ENCODE measurements at regions not wholly inside any gene's neighbourhood (a gene's known extent, or its start where the extent isn't known, plus 50 kb on each side); places are given as distances from the start of the nearest gene placed in this dataset.

DNA sequence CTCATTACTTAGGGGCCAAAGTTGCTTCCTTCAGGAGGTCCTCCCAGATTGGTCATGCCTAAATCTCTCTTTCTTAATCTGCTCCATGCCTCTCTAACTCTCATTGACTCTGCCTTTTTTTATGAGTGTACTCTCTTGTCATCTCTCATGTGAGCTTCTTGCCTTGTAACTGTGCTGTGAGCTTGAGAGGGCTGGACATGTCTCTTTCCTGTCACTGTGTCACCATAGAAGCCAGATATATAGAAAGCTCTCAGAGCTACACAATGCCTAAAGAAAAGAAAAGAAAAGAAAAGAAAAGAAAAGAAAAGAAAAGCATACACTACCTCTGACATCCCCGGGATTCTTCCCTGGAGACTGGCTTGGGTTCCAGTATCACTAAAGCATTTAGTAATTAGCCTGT, 161.5 kb upstream of the SKOR2 start:
- no peak overlapping the region for H2AK9ac ChIP-seq (replicated peaks; ENCODE audit: low read depth, low read length, poor library complexity)
- no peak overlapping the region for H3K4ac ChIP-seq (ENCODE audit: low read depth, low read length)
- no peak overlapping the region for H4K8ac ChIP-seq (ENCODE audit: low read depth in 2 of 2, low read length in 2 of 2)
- H4K91ac ChIP-seq (ENCODE audit: insufficient read depth, low read depth, low read length) = no peak overlapping the region
- ChIA-PET CTCF (no interaction called here), POLR2A (ENCODE audit: unreplicated experiment) (interaction anchor here (0.6 kb wide), 1 partner anchor 328 kb away, joined by 3 read pairs; no protein-coding TSS in a partner anchor)
- H3K18ac ChIP-seq (ENCODE audit: low read depth, low read length) = no peak overlapping the region
- ATAC-seq (ENCODE audit: low read depth) (no peak), DNase-seq (no peak)
- H2AFZ ChIP-seq (replicated peaks; ENCODE audit: low read length, poor library complexity) = no peak overlapping the region
- no peak overlapping the region for H3K4me2 ChIP-seq (ENCODE audit: low read depth, low read length)
- H3K4me1 ChIP-seq (ENCODE audit: control insufficient read depth, insufficient read depth, low read length) = no peaks in the 10 kb centered on the region
- no peak overlapping the region for H2BK120ac ChIP-seq (ENCODE audit: low read depth, low read length)
- H2BK20ac ChIP-seq (ENCODE audit: low read depth, low read length) = no peak overlapping the region
- no peaks in the 10 kb centered on the region for H4K20me1 ChIP-seq (ENCODE audit: insufficient read depth, low read length)
- H3K27ac ChIP-seq (ENCODE audit: insufficient read depth, low read length) = no peak overlapping the region
- dilution Hi-C loops (cut with HindIII; ENCODE audit: low sequenced_read_pairs, unreplicated experiment) (no loop called here), in situ Hi-C loops (cut with MboI; ENCODE audit: low sequenced_read_pairs) (no loop called here), intact Hi-C loops (cut with micrococcal nuclease) (no loop called here)
- H3K4me3 ChIP-seq (ENCODE audit: insufficient read depth, low read depth, low read length) = no peak overlapping the region
- no peak overlapping the region for H3K23ac ChIP-seq (ENCODE audit: low read depth, low read length)
- no peaks in the 10 kb centered on the region for H3K36me3 ChIP-seq (ENCODE audit: control insufficient read depth, insufficient read depth, low read length)
- H3K9ac ChIP-seq (ENCODE audit: low read depth, low read length) = no peak overlapping the region
- no peak overlapping the region for H2BK5ac ChIP-seq (ENCODE audit: low read depth, low read length, poor library complexity, severe bottlenecking)
- H3K79me1 ChIP-seq (ENCODE audit: low read depth in 1 of 2, low read length in 2 of 2) = no peaks in the 10 kb centered on the region
- BruUV-seq (replicated peaks) = no TSS peak
- H3K14ac ChIP-seq (replicated peaks; ENCODE audit: low read depth, low read length) = no peak overlapping the region
- no peaks in the 10 kb centered on the region; the same call in none of the 2 replicates for H3K9me3 ChIP-seq (ENCODE audit: control insufficient read depth, insufficient read depth, low read length)
- no peak overlapping the region for H4K5ac ChIP-seq (ENCODE audit: low read depth, low read length)
- no peak overlapping the region for H2AK5ac ChIP-seq (ENCODE audit: low read depth, low read length)
- H3K27me3 ChIP-seq (ENCODE audit: control insufficient read depth, insufficient read depth, low read length) = no peaks in the 10 kb centered on the region
- no peak overlapping the region for H3K56ac ChIP-seq (ENCODE audit: extremely low read depth, insufficient read depth, low read length)
- no CpG with 5 or more reads among the region's 1 CpG for WGBS, 2 experiments (ENCODE audit: extremely low coverage in 2 of 2, insufficient read length in 1 of 2)
- no peak overlapping the region for H2BK15ac ChIP-seq (ENCODE audit: low read depth, low read length)
- H3K9me1 ChIP-seq (ENCODE audit: insufficient read depth, low read length) = no peaks in the 10 kb centered on the region
- TF ChIP-seq RCOR1 (IDR thresholded peaks at IDR 0.05; ENCODE audit: insufficient replicate concordance, low read length) (no peak), CEBPB (IDR thresholded peaks at IDR 0.05; ENCODE audit: low read depth, low read length) (no peak), SMC3 (IDR thresholded peaks at IDR 0.05; ENCODE audit: low read depth, low read length) (no peak), RFX5 (IDR thresholded peaks at IDR 0.05; ENCODE audit: low read depth, low read length) (no peak), RAD21 (IDR thresholded peaks at IDR 0.05; ENCODE audit: low read length) (no peak), MXI1 (IDR thresholded peaks at IDR 0.05; ENCODE audit: borderline replicate concordance, low read depth, low read length) (no peak), FOS (IDR thresholded peaks at IDR 0.05; ENCODE audit: low read depth, low read length) (no peak), BHLHE40 (IDR thresholded peaks at IDR 0.05; ENCODE audit: low read depth, low read length) (no peak), CHD1 (IDR thresholded peaks at IDR 0.05; ENCODE audit: low read depth, low read length) (no peak), POLR2A (IDR thresholded peaks at IDR 0.05; ENCODE audit: low read depth, low read length) (no peak), MAFK (IDR thresholded peaks at IDR 0.05; ENCODE audit: low read depth, low read length) (no peak), MAZ (IDR thresholded peaks at IDR 0.05; ENCODE audit: borderline replicate concordance, low read depth, low read length) (no peak), NFE2L2 (IDR thresholded peaks at IDR 0.05; ENCODE audit: low read depth, low read length) (no peak)
- TF ChIP-seq, protein P1, sequence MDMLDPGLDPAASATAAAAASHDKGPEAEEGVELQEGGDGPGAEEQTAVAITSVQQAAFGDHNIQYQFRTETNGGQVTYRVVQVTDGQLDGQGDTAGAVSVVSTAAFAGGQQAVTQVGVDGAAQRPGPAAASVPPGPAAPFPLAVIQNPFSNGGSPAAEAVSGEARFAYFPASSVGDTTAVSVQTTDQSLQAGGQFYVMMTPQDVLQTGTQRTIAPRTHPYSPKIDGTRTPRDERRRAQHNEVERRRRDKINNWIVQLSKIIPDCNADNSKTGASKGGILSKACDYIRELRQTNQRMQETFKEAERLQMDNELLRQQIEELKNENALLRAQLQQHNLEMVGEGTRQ (IDR thresholded peaks at IDR 0.05; ENCODE audit: low read depth, low read length) = no peak
- TF ChIP-seq, protein P2, sequence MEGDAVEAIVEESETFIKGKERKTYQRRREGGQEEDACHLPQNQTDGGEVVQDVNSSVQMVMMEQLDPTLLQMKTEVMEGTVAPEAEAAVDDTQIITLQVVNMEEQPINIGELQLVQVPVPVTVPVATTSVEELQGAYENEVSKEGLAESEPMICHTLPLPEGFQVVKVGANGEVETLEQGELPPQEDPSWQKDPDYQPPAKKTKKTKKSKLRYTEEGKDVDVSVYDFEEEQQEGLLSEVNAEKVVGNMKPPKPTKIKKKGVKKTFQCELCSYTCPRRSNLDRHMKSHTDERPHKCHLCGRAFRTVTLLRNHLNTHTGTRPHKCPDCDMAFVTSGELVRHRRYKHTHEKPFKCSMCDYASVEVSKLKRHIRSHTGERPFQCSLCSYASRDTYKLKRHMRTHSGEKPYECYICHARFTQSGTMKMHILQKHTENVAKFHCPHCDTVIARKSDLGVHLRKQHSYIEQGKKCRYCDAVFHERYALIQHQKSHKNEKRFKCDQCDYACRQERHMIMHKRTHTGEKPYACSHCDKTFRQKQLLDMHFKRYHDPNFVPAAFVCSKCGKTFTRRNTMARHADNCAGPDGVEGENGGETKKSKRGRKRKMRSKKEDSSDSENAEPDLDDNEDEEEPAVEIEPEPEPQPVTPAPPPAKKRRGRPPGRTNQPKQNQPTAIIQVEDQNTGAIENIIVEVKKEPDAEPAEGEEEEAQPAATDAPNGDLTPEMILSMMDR (conservative IDR thresholded peaks at IDR 0.05; ENCODE audit: low read depth, low read length) = no peak
- TF ChIP-seq, protein P3, sequence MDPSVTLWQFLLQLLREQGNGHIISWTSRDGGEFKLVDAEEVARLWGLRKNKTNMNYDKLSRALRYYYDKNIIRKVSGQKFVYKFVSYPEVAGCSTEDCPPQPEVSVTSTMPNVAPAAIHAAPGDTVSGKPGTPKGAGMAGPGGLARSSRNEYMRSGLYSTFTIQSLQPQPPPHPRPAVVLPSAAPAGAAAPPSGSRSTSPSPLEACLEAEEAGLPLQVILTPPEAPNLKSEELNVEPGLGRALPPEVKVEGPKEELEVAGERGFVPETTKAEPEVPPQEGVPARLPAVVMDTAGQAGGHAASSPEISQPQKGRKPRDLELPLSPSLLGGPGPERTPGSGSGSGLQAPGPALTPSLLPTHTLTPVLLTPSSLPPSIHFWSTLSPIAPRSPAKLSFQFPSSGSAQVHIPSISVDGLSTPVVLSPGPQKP (IDR thresholded peaks at IDR 0.05; ENCODE audit: borderline replicate concordance, low read depth, low read length) = no peak
